CD14-positive monocyte (primary cell): ENCODE measurements at regions not wholly inside any gene's neighbourhood (a gene's known extent, or its start where the extent isn't known, plus 50 kb on each side); places are given as distances from the start of the nearest gene placed in this dataset.

Source experiments
- DNase-seq, 3 donors: peaks; one replicate each; pipeline ENCODE4 v3.0.0-alpha.2; 2011 to 2022
- H2AFZ ChIP-seq: 2 replicates; pipeline ENCODE4 v1.6.0; 2012; ENCODE audit warnings: mild to moderate bottlenecking, low read depth, low read length, inconsistent platforms; ENCODE audit not compliant: insufficient read depth, poor library complexity, severe bottlenecking
- H3K27ac ChIP-seq, 2 donors: 1 replicate in 1 of 2; 2 replicates in 1 of 2; pipeline ENCODE4 v1.5.1; 2012 to 2013; ENCODE audit warnings: low read length in 2 of 2, control low read depth in 1 of 2, inconsistent platforms in 1 of 2, low read depth in 1 of 2, mild to moderate bottlenecking in 1 of 2
- H3K27me3 ChIP-seq, 2 donors: one replicate each; pipeline versions ENCODE4 v1.6.0 to v1.6.1; 2011 to 2013; ENCODE audit warnings: low read length in 2 of 2; ENCODE audit not compliant: control insufficient read depth in 2 of 2, insufficient read depth in 2 of 2
- H3K36me3 ChIP-seq, 2 donors: replicated peaks in 1 of 2; 1 replicate in 1 of 2; 2 replicates in 1 of 2; pipeline versions ENCODE4 v1.5.1 to v1.6.1; 2012 to 2013; ENCODE audit warnings: low read length in 2 of 2, control low read depth in 1 of 2, inconsistent platforms in 1 of 2, mild to moderate bottlenecking in 1 of 2; ENCODE audit not compliant: insufficient read depth in 2 of 2, control insufficient read depth in 1 of 2
- H3K4me1 ChIP-seq, 2 donors: 1 replicate in 1 of 2; 2 replicates in 1 of 2; pipeline versions ENCODE4 v1.5.1 to v1.6.1; 2012 to 2013; ENCODE audit warnings: low read length in 2 of 2, control low read depth in 1 of 2, inconsistent platforms in 1 of 2, mild to moderate bottlenecking in 1 of 2, moderate library complexity in 1 of 2; ENCODE audit not compliant: insufficient read depth in 2 of 2, control insufficient read depth in 1 of 2
- H3K4me2 ChIP-seq: replicated peaks from 2 replicates; pipeline ENCODE3; 2012; ENCODE audit warnings: low read length, moderate library complexity, mild to moderate bottlenecking; ENCODE audit not compliant: poor library complexity, severe bottlenecking; ENCODE audit errors: extremely low read depth
- H3K4me3 ChIP-seq, 3 experiments: fragments of 200-600 bp in 1 of 3; sonication (generic) in 1 of 3; replicated peaks in 1 of 3; 1 replicate in 2 of 3; 2 replicates in 1 of 3; pipeline ENCODE4 v1.5.1; 2011 to 2013; ENCODE audit warnings: low read length in 3 of 3, mild to moderate bottlenecking in 3 of 3, control low read depth in 2 of 3, low read depth in 2 of 3, inconsistent platforms in 1 of 3, moderate library complexity in 1 of 3
- H3K79me2 ChIP-seq: 2 replicates; pipeline ENCODE4 v1.6.0; 2012; ENCODE audit warnings: mild to moderate bottlenecking, control low read depth, inconsistent platforms, low read length, moderate library complexity; ENCODE audit not compliant: insufficient read depth
- H3K9ac ChIP-seq: 2 replicates; pipeline ENCODE4 v1.6.0; 2017; ENCODE audit warnings: low read length, mild to moderate bottlenecking; ENCODE audit not compliant: insufficient read depth, poor library complexity, severe bottlenecking
- H3K9me3 ChIP-seq, 2 donors: replicated peaks in 1 of 2; 1 replicate in 1 of 2; 2 replicates in 1 of 2; pipeline versions ENCODE4 v1.5.1 to v1.6.1; 2012 to 2013; ENCODE audit warnings: low read length in 2 of 2, control low read depth in 1 of 2; ENCODE audit not compliant: control insufficient read depth in 1 of 2, insufficient read depth in 1 of 2
- H4K20me1 ChIP-seq: 2 replicates; pipeline ENCODE4 v1.6.0; 2012; ENCODE audit warnings: mild to moderate bottlenecking, low read length, control low read depth, moderate library complexity; ENCODE audit not compliant: insufficient read depth
- H3K27ac Mint-ChIP-seq, 7 donors: one replicate each; pipeline ENCODE4 v1.8.0; 2020; ENCODE audit warnings: mild to moderate bottlenecking in 7 of 7, mixed read lengths in 7 of 7, moderate library complexity in 6 of 7, inconsistent platforms in 2 of 7
- H3K27me3 Mint-ChIP-seq, 3 donors: one replicate each; pipeline ENCODE4 v1.8.0; 2021 to 2022; ENCODE audit warnings: low read depth in 3 of 3, mild to moderate bottlenecking in 3 of 3, mixed read lengths in 3 of 3, moderate library complexity in 3 of 3, inconsistent platforms in 1 of 3
- H3K36me3 Mint-ChIP-seq, 2 donors: one replicate each; pipeline ENCODE4 v1.8.0; 2020; ENCODE audit warnings: mixed read lengths in 2 of 2, inconsistent platforms in 1 of 2, mild to moderate bottlenecking in 1 of 2
- H3K4me1 Mint-ChIP-seq: one replicate; pipeline ENCODE4 v1.8.0; 2020; ENCODE audit warnings: mild to moderate bottlenecking, mixed read lengths
- H3K4me3 Mint-ChIP-seq, 2 donors: one replicate each; pipeline ENCODE4 v1.8.0; 2020; ENCODE audit warnings: mild to moderate bottlenecking in 2 of 2, mixed read lengths in 2 of 2, moderate library complexity in 1 of 2
- H3K9me3 Mint-ChIP-seq, 7 donors: one replicate each; pipeline ENCODE4 v1.8.0; 2020 to 2022; ENCODE audit warnings: mixed read lengths in 7 of 7, mild to moderate bottlenecking in 6 of 7, moderate library complexity in 6 of 7, inconsistent platforms in 2 of 7
- CTCF ChIP-seq: fragments of 200-600 bp; IDR thresholded peaks from one replicate; pipeline ENCODE4 v1.8.0; 2022; ENCODE audit warnings: antibody characterized with exemption, mild to moderate bottlenecking
- WGBS: methylation state at CpG from one replicate; pipeline ENCODE4 v1.1.5; 2013; ENCODE audit warnings: missing lambda C conversion rate; ENCODE audit not compliant: insufficient coverage; 5-methylcytosine and 5-hydroxymethylcytosine counted together
- intact Hi-C, 2 donors: fragments of 100-400 bp; cut with micrococcal nuclease; formaldehyde crosslinking; loops; one replicate each; pipeline versions ENCODE4 v1.15.0 to v1.15.1; 2023

- Mint-ChIP-seq H3K36me3 (no peaks in the 10 kb centered on the region), H3K4me1 (no peaks in the 10 kb centered on the region), H3K27ac (no peak overlapping the region), H3K4me3 (no peak overlapping the region), H3K27me3 (no peaks in the 10 kb centered on the region), H3K9me3 (peaks cover 0 to 8% (median 2%) of the 10 kb centered on the region in 7 donors)
- Histone ChIP-seq H3K9me3 (no peaks in the 10 kb centered on the region), H3K9ac (no peak overlapping the region), H3K27ac (no peak overlapping the region), H4K20me1 (no peaks in the 10 kb centered on the region), H3K79me2 (no peaks in the 10 kb centered on the region), H3K4me2 (no peak overlapping the region), H3K4me1 (no peaks in the 10 kb centered on the region), H3K27me3 (no peaks in the 10 kb centered on the region), H3K4me3 (no peak overlapping the region), H2AFZ (no peak overlapping the region), H3K36me3 (no peaks in the 10 kb centered on the region)
- WGBS: 78% methylated on average over 1 of the region's 5 CpGs
- no peak for DNase-seq
- intact Hi-C loops: no loop called here
- no peak for TF ChIP-seq CTCF
These were observed 1363.5 kb downstream of the EFNA5 start for GRCh38 chr5:106307265-106307664.

- H3K4me1 Mint-ChIP-seq: no peaks in the 10 kb centered on the region
- DNase-seq: no peak
- H3K36me3 Mint-ChIP-seq: no peaks in the 10 kb centered on the region
- Histone ChIP-seq H3K79me2 (no peaks in the 10 kb centered on the region), H2AFZ (no peak overlapping the region), H3K4me3 (no peak overlapping the region), H3K36me3 (no peaks in the 10 kb centered on the region), H3K27ac (no peak overlapping the region), H3K4me2 (no peak overlapping the region), H4K20me1 (no peaks in the 10 kb centered on the region), H3K9ac (no peak overlapping the region), H3K4me1 (no peaks in the 10 kb centered on the region), H3K27me3 (no peaks in the 10 kb centered on the region), H3K9me3 (no peaks in the 10 kb centered on the region)
- TF ChIP-seq CTCF: no peak
- 80% methylated on average over 3 of the region's 4 CpGs for WGBS
- intact Hi-C loops: no loop called here
- H3K27me3 Mint-ChIP-seq: no peaks in the 10 kb centered on the region
- H3K4me3 Mint-ChIP-seq: no peak overlapping the region
- peaks cover 0 to 8% (median 2%) of the 10 kb centered on the region in 7 donors for H3K9me3 Mint-ChIP-seq
- H3K27ac Mint-ChIP-seq: no peak overlapping the region
These were observed 1364.3 kb downstream of the EFNA5 start for GRCh38 chr5:106306313-106307028.
